H1 (cell line): ENCODE measurements at regions not wholly inside any gene's neighbourhood (a gene's known extent, or its start where the extent isn't known, plus 50 kb on each side); places are given as distances from the start of the nearest gene placed in this dataset.

Experiments
- CTCF ChIA-PET: fragments of 300-600 bp; sonication (Branson Sonifier 250); formaldehyde crosslinking; loops from one replicate; lab custom pipeline; 2021; ENCODE audit not compliant: partially characterized antibody; lab: Charles Lee
- POLR2A ChIA-PET: fragments of 300-600 bp; sonication (Branson Sonifier 250); formaldehyde crosslinking; loops from one replicate; lab custom pipeline; 2021; ENCODE audit warnings: inconsistent platforms; ENCODE audit not compliant: partially characterized antibody; lab: Charles Lee
- DNase-seq, 2 experiments: peaks; one replicate each; pipeline versions ENCODE4 v3.0.0 to v3.0.0-alpha.2; 2010 to 2022; ENCODE audit warnings: low spot score in 2 of 2, low read depth in 1 of 2, mixed read lengths in 1 of 2
- FAIRE-seq: peaks from 2 replicates; lab custom pipeline; 2011; peaks lifted over from hg19 to GRCh38; lab: Jason Lieb, UNC
- H2AFZ ChIP-seq: 2 replicates; pipeline ENCODE4 v1.8.1; 2012; ENCODE audit warnings: low read length, inconsistent platforms
- H2AK5ac ChIP-seq: 2 replicates; pipeline ENCODE4 v1.6.1; 2013; ENCODE audit warnings: low read depth, low read length
- H2BK120ac ChIP-seq: replicated peaks from 2 replicates; pipeline ENCODE3; 2013; ENCODE audit warnings: low read depth, low read length, inconsistent platforms
- H2BK12ac ChIP-seq: 2 replicates; pipeline ENCODE4 v1.6.1; 2013; ENCODE audit warnings: low read depth, low read length
- H2BK15ac ChIP-seq: 2 replicates; pipeline ENCODE4 v1.6.1; 2013; ENCODE audit warnings: low read length
- H2BK20ac ChIP-seq: 2 replicates; pipeline ENCODE4 v1.6.1; 2013; ENCODE audit warnings: low read length
- H2BK5ac ChIP-seq: 2 replicates; pipeline ENCODE4 v1.6.1; 2013; ENCODE audit warnings: low read depth, low read length
- H3K14ac ChIP-seq: 2 replicates; pipeline ENCODE4 v1.6.1; 2013; ENCODE audit warnings: inconsistent platforms; ENCODE audit not compliant: insufficient read length
- H3K18ac ChIP-seq: 2 replicates; pipeline ENCODE4 v1.6.1; 2013; ENCODE audit warnings: low read length; ENCODE audit errors: extremely low read depth
- H3K23ac ChIP-seq: 2 replicates; pipeline ENCODE4 v1.6.1; 2013; ENCODE audit warnings: inconsistent platforms; ENCODE audit not compliant: insufficient read length
- H3K23me2 ChIP-seq: 2 replicates; pipeline ENCODE4 v1.6.1; 2013; ENCODE audit warnings: low read depth, low read length
- H3K27ac ChIP-seq: 2 replicates; pipeline ENCODE4 v1.6.1; 2011; ENCODE audit warnings: low read depth, low read length, inconsistent platforms
- H3K27me3 ChIP-seq, 4 experiments: replicated peaks in 1 of 4; 1 replicate in 1 of 4; 2 replicates in 3 of 4; pipeline versions ENCODE4 v1.6.1 to v1.8.1; 2011 to 2013; ENCODE audit warnings: low read length in 3 of 4, mild to moderate bottlenecking in 3 of 4, inconsistent platforms in 2 of 4, mixed read lengths in 2 of 4, moderate library complexity in 1 of 4; ENCODE audit not compliant: control insufficient read depth in 3 of 4, insufficient read depth in 3 of 4; ENCODE audit errors: extremely low read depth in 1 of 4
- H3K36me3 ChIP-seq, 4 experiments: 2 replicates each; pipeline versions ENCODE4 v1.6.1 to v1.8.1; 2011 to 2013; ENCODE audit warnings: mild to moderate bottlenecking in 4 of 4, low read length in 3 of 4, moderate library complexity in 2 of 4, control low read depth in 1 of 4, inconsistent platforms in 1 of 4; ENCODE audit not compliant: insufficient read depth in 4 of 4, control insufficient read depth in 2 of 4
- H3K4ac ChIP-seq: replicated peaks from 2 replicates; pipeline ENCODE3; 2013; ENCODE audit warnings: low read length, low read depth, mixed read lengths, inconsistent platforms; ENCODE audit not compliant: insufficient read length
- H3K4me1 ChIP-seq, 4 experiments: replicated peaks in 1 of 4; 1 replicate in 1 of 4; 2 replicates in 3 of 4; pipeline versions ENCODE4 v1.6.1 to v1.8.1; 2011 to 2013; ENCODE audit warnings: low read length in 3 of 4, inconsistent platforms in 2 of 4, mixed read lengths in 1 of 4; ENCODE audit not compliant: insufficient read depth in 4 of 4, control insufficient read depth in 3 of 4
- H3K4me2 ChIP-seq, 2 experiments: 2 replicates each; pipeline versions ENCODE4 v1.6.1 to v1.8.1; 2011 to 2013; ENCODE audit warnings: low read depth in 2 of 2, low read length in 2 of 2, control low read depth in 1 of 2, inconsistent platforms in 1 of 2, mild to moderate bottlenecking in 1 of 2; ENCODE audit not compliant: insufficient read depth in 1 of 2
- H3K4me3 ChIP-seq, 4 experiments: fragments of 200-600, 300-600 bp in 1 of 4; sonication (generic), shearing (Covaris generic), sonication (Bioruptor Twin) in 1 of 4; 2 replicates each; pipeline versions ENCODE4 v1.5.1 to v1.8.1; 2011 to 2016; ENCODE audit warnings: low read length in 4 of 4, low read depth in 3 of 4, control low read depth in 2 of 4, inconsistent platforms in 2 of 4, mild to moderate bottlenecking in 2 of 4, mixed read lengths in 1 of 4, moderate library complexity in 1 of 4; ENCODE audit not compliant: insufficient read depth in 2 of 4; ENCODE audit errors: extremely low read depth in 1 of 4
- H3K56ac ChIP-seq: replicated peaks from 2 replicates; pipeline ENCODE3; 2013; ENCODE audit warnings: low read depth, mild to moderate bottlenecking, mixed read lengths, low read length, inconsistent platforms; ENCODE audit not compliant: insufficient read length
- H3K79me1 ChIP-seq: 2 replicates; pipeline ENCODE4 v1.6.1; 2013; ENCODE audit warnings: low read depth, low read length, control low read depth
- H3K79me2 ChIP-seq, 2 experiments: 2 replicates each; pipeline versions ENCODE4 v1.6.1 to v1.8.1; 2012 to 2013; ENCODE audit warnings: low read length in 2 of 2, mild to moderate bottlenecking in 2 of 2, inconsistent platforms in 1 of 2; ENCODE audit not compliant: insufficient read depth in 2 of 2, control insufficient read depth in 1 of 2
- H3K9ac ChIP-seq, 4 experiments: replicated peaks in 1 of 4; 1 replicate in 1 of 4; 2 replicates in 3 of 4; pipeline versions ENCODE4 v1.6.1 to v1.8.1; 2011 to 2013; ENCODE audit warnings: low read depth in 3 of 4, low read length in 3 of 4, control low read depth in 2 of 4, mild to moderate bottlenecking in 2 of 4, moderate library complexity in 2 of 4, inconsistent platforms in 1 of 4; ENCODE audit errors: extremely low read depth in 1 of 4
- H3K9me3 ChIP-seq, 2 experiments: 2 replicates each; pipeline versions ENCODE4 v1.6.1 to v1.8.1; 2012 to 2013; ENCODE audit warnings: mild to moderate bottlenecking in 2 of 2, moderate library complexity in 2 of 2, control low read depth in 1 of 2, inconsistent platforms in 1 of 2, low read depth in 1 of 2, low read length in 1 of 2, mixed read lengths in 1 of 2; ENCODE audit not compliant: insufficient read depth in 2 of 2
- H4K20me1 ChIP-seq, 2 experiments: replicated peaks in 1 of 2; 2 replicates each; pipeline versions ENCODE3 to v1.8.1; 2011 to 2013; ENCODE audit warnings: inconsistent platforms in 2 of 2, low read length in 2 of 2, mild to moderate bottlenecking in 1 of 2; ENCODE audit not compliant: insufficient read depth in 2 of 2, control insufficient read depth in 1 of 2
- H4K5ac ChIP-seq: 2 replicates; pipeline ENCODE4 v1.6.1; 2013; ENCODE audit warnings: low read length, low read depth, mixed read lengths, inconsistent platforms; ENCODE audit not compliant: insufficient read length
- H4K8ac ChIP-seq: 2 replicates; pipeline ENCODE4 v1.8.0; 2013; ENCODE audit warnings: mild to moderate bottlenecking, moderate library complexity, low read length, inconsistent platforms; ENCODE audit not compliant: insufficient read depth; ENCODE audit errors: extremely low read depth
- H4K91ac ChIP-seq: replicated peaks from 2 replicates; pipeline ENCODE3; 2013; ENCODE audit warnings: low read length, mixed read lengths, inconsistent platforms; ENCODE audit not compliant: insufficient read length
- POU5F1 ChIP-seq: IDR thresholded peaks from 2 replicates; pipeline ENCODE4 v1.6.1; 2011; ENCODE audit warnings: low read depth, mild to moderate bottlenecking, low read length, moderate library complexity
- SUZ12 ChIP-seq: fragments of 200-600 bp; sonication (generic); IDR thresholded peaks from 2 replicates; pipeline ENCODE4 v1.6.1; 2012; ENCODE audit warnings: mild to moderate bottlenecking, inconsistent platforms, low read length, moderate library complexity, mixed read lengths
- TCF12 ChIP-seq: IDR thresholded peaks from 2 replicates; pipeline ENCODE4 v1.6.1; 2011; ENCODE audit warnings: low read depth, mild to moderate bottlenecking, low read length
- WGBS, 2 experiments: shearing (Covaris generic) in 1 of 2; methylation state at CpG; one replicate each; pipeline versions ENCODE4 v1.1.6 to v1.1.7; 2013 to 2015; ENCODE audit warnings: low lambda C conversion rate in 2 of 2, mixed read lengths in 2 of 2, inconsistent platforms in 1 of 2, low coverage in 1 of 2, missing lambda C conversion rate in 1 of 2; ENCODE audit not compliant: insufficient replicate concordance in 2 of 2, insufficient coverage in 1 of 2, insufficient read length in 1 of 2; ENCODE audit errors: extremely low coverage in 1 of 2, missing lambda C conversion rate in 1 of 2; 5-methylcytosine and 5-hydroxymethylcytosine counted together
- TF ChIP-seq, protein P1 (sequence below): IDR thresholded peaks from 2 replicates; pipeline ENCODE4 v1.6.1; 2011; ENCODE audit warnings: low read depth, mild to moderate bottlenecking, low read length; ENCODE audit not compliant: insufficient read depth
- TF ChIP-seq, protein P2 (sequence below): IDR thresholded peaks from 2 replicates; pipeline ENCODE4 v1.6.1; 2011; ENCODE audit warnings: low read length, improper control_type of control experiment

DNA sequence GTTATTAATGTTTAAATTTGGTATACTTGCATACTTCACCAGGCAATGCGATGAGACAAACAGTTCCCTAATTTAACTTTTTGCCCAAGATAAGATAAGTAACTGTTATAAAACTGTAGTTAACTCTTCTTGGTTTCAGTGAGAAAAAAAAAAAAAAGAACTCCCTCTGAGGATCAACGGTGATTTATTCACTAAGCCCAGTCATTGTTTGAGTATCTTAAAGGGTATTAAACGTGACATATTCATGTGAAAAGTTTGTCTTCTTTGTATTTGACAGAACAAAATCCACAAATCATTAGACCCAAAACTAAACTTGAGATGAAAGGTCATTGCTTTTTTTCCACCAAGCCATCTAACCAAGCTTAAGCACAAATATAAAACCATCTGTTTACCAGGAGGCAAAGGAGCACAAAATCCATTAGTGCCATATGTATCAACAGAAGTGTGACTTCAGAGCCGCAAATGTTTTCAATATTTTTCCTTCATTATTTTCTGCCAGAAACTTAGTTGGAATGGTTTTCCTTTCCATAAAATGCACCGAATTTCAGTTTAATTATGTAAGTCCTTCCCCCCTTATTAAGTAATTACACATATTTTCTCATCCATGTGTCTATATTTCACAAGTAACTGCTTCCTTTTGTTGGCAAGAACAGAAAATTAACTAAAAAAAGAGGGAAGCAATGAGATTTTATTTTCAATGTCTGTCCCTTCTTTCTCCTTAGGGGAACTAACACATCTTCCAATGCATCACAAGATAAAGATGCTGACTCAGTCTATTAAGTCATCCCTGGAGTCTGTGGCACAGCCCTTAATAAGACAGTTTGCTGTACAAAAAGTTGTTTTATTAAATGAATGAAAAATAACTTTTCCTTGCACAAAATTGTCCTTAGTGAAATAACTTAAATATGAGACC lies 92.2 kb upstream of the RAP2B start:
- no peaks in the 10 kb centered on the region for H3K79me2 ChIP-seq
- no peak overlapping the region for H3K4me3 ChIP-seq
- H4K20me1 ChIP-seq, result no peaks in the 10 kb centered on the region
- H4K91ac ChIP-seq, result no peak overlapping the region
- H3K4ac ChIP-seq, result no peak overlapping the region
- no peak overlapping the region for H2BK15ac ChIP-seq
- H4K5ac ChIP-seq, result no peak overlapping the region
- FAIRE-seq (no peak), DNase-seq (no peak)
- ChIA-PET CTCF (interaction anchor here (0.6 kb wide), 1 partner anchor 530 kb away, joined by 3 read pairs; no protein-coding TSS in a partner anchor), POLR2A (no interaction called here)
- no peak overlapping the region for H2BK5ac ChIP-seq
- no peaks in the 10 kb centered on the region for H3K27me3 ChIP-seq
- H2BK120ac ChIP-seq, result no peak overlapping the region
- H3K9ac ChIP-seq, result no peak overlapping the region
- no peak overlapping the region for H3K14ac ChIP-seq
- H2BK20ac ChIP-seq, result no peak overlapping the region
- H2AFZ ChIP-seq, result no peak overlapping the region
- no peak overlapping the region for H2BK12ac ChIP-seq
- H3K9me3 ChIP-seq, result no peaks in the 10 kb centered on the region
- no peak overlapping the region for H4K8ac ChIP-seq
- no peak overlapping the region for H2AK5ac ChIP-seq
- TF ChIP-seq, protein P1, sequence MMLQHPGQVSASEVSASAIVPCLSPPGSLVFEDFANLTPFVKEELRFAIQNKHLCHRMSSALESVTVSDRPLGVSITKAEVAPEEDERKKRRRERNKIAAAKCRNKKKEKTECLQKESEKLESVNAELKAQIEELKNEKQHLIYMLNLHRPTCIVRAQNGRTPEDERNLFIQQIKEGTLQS, result no peak
- TF ChIP-seq POU5F1 (no peak), TCF12 (no peak), SUZ12 (no peak)
- TF ChIP-seq, protein P2, sequence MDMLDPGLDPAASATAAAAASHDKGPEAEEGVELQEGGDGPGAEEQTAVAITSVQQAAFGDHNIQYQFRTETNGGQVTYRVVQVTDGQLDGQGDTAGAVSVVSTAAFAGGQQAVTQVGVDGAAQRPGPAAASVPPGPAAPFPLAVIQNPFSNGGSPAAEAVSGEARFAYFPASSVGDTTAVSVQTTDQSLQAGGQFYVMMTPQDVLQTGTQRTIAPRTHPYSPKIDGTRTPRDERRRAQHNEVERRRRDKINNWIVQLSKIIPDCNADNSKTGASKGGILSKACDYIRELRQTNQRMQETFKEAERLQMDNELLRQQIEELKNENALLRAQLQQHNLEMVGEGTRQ, result no peak
- H3K56ac ChIP-seq, result no peak overlapping the region
- no peak overlapping the region for H3K23ac ChIP-seq
- no peak overlapping the region for H3K18ac ChIP-seq
- no peak overlapping the region for H3K27ac ChIP-seq
- 91% methylated on average over 5 of the region's 5 CpGs; no CpG with 5 or more reads in 1 of the 2 experiments for WGBS, 2 experiments
- H3K36me3 ChIP-seq, result no peaks in the 10 kb centered on the region
- no peak overlapping the region for H3K4me2 ChIP-seq
- no peaks in the 10 kb centered on the region for H3K23me2 ChIP-seq
- H3K4me1 ChIP-seq, result no peaks in the 10 kb centered on the region
- no peaks in the 10 kb centered on the region for H3K79me1 ChIP-seq
